Pancreas (tissue), 10 donors: ENCODE measurements at regions not wholly inside any gene's neighbourhood (a gene's known extent, or its start where the extent isn't known, plus 50 kb on each side); places are given as distances from the start of the nearest gene placed in this dataset.
"Not testable (repeated sequence)": the region's sequence is repeated elsewhere in the genome, so short reads cannot be mapped to it uniquely, and the experiment has no call there.

Experiments used
- ATAC-seq, 4 donors: fragments of 200-7000 bp; cut with Tn5 transposase; one replicate each; pipeline versions ENCODE4 v1.8.0 to v1.9.1; 2020; ENCODE audit warnings: mild to moderate bottlenecking in 4 of 4, moderate library complexity in 4 of 4
- DNase-seq, 6 donors: peaks; one replicate each; pipeline ENCODE4 v3.0.0-alpha.2; 2020
- FAIRE-seq: peaks from 2 replicates; lab custom pipeline; 2012; peaks lifted over from hg19 to GRCh38; lab: Jason Lieb, UNC
- H3K27ac ChIP-seq, 4 donors: fragments of 200-600 bp; sonication (generic); 1 replicate in 3 of 4; 2 replicates in 1 of 4; pipeline versions ENCODE4 v1.5.0 to v1.8.0; 2020
- H3K27me3 ChIP-seq, 4 donors: fragments of 200-600 bp; one replicate each; pipeline ENCODE4 v1.8.0; 2021
- H3K36me3 ChIP-seq, 3 donors: fragments of 200-600 bp; sonication (generic) in 1 of 3; one replicate each; pipeline versions ENCODE4 v1.5.0 to v1.8.0; 2020 to 2021
- H3K4me1 ChIP-seq, 3 donors: fragments of 200-600 bp; one replicate each; pipeline ENCODE4 v1.8.0; 2021
- H3K4me3 ChIP-seq, 4 donors: fragments of 200-600 bp; sonication (generic) in 2 of 4; one replicate each; pipeline versions ENCODE4 v1.5.0 to v1.8.0; 2020 to 2021
- H3K9me3 ChIP-seq, 4 donors: fragments of 200-600 bp; one replicate each; pipeline ENCODE4 v1.8.0; 2021
- CTCF ChIP-seq, 4 donors: fragments of 200-600 bp; sonication (generic) in 3 of 4; IDR thresholded peaks; one replicate each; pipeline versions ENCODE4 v1.5.0 to v1.8.0; 2021; ENCODE audit warnings: antibody characterized with exemption in 4 of 4
- WGBS, 2 donors: extraction: QIAGEN DNeasy Blood & Tissue Kit; methylation state at CpG; one replicate each; pipeline ENCODE4 v1.1.7; 2013; 5-methylcytosine and 5-hydroxymethylcytosine counted together
- intact Hi-C, 3 donors: fragments of 100-400 bp; cut with DNase I; formaldehyde crosslinking; loops; one replicate each; pipeline versions ENCODE4 v1.11.1 to v1.14.2; 2022
- donor health status: healthy with polysubstance abuse.
- donor health status: DM: no; HTN: no; CAD: no; lungs with moderate emphysema.
- donor health status: DM: no; HTN: no; CAD: no.
- donor health status: control.
- donor health status: control.
- donor health status: Bipolar disorder and iron deficiency.
- donor health status: DM: yes; HTN: yes; CAD: no.
- donor health status: DM: no; HTN: no; CAD: no.
- donor health status: DM: no; HTN: no; CAD: no.
- donor health status: DM: yes; HTN: yes; CAD: no.

GRCh38 chr9:18061856-18062255 is 412.1 kb upstream of the ADAMTSL1 start:
- Histone ChIP-seq H3K4me3 (no peak overlapping the region), H3K9me3 (no peaks in the 10 kb centered on the region), H3K36me3 (no peaks in the 10 kb centered on the region), H3K27me3 (no peaks in the 10 kb centered on the region), H3K27ac (no peak overlapping the region), H3K4me1 (peaks cover 2 to 22% (median 13%) of the 10 kb centered on the region in 3 donors)
- WGBS, 2 donors: 57 to 60% methylated on average over 2 of the region's 2 CpGs
- no peak for TF ChIP-seq CTCF (IDR thresholded peaks at IDR 0.05)
- ATAC-seq (no peak), DNase-seq (no peak), FAIRE-seq (no peak)
- intact Hi-C loops: no loop called here

- Histone ChIP-seq H3K4me1 (peaks cover 2 to 17% (median 13%) of the 10 kb centered on the region in 3 donors), H3K27ac (no peak overlapping the region), H3K36me3 (no peaks in the 10 kb centered on the region), H3K27me3 (no peaks in the 10 kb centered on the region), H3K4me3 (no peak overlapping the region), H3K9me3 (no peaks in the 10 kb centered on the region)
- DNase-seq (no peak), FAIRE-seq (no peak), ATAC-seq (no peak)
- WGBS, 2 donors: 71 to 74% methylated on average over 6 of the region's 6 CpGs
- no peak for TF ChIP-seq CTCF (IDR thresholded peaks at IDR 0.05)
- intact Hi-C loops: no loop called here
These were observed 410.0 kb upstream of the ADAMTSL1 start for GRCh38 chr9:18063856-18064390.

GRCh38 chr9:18066608-18067007 is 407.3 kb upstream of the ADAMTSL1 start:
- intact Hi-C loops, H3K27ac ChIP-seq, DNase-seq, H3K4me3 ChIP-seq, H3K36me3 ChIP-seq, H3K4me1 ChIP-seq, H3K27me3 ChIP-seq, H3K9me3 ChIP-seq, ATAC-seq, FAIRE-seq: not testable (repeated sequence)
- WGBS, 2 donors: 93 to 94% methylated on average over 2 of the region's 2 CpGs

- FAIRE-seq: peak; percentile 53
- Histone ChIP-seq H3K4me1 (no peaks in the 10 kb centered on the region), H3K27ac (no peak overlapping the region), H3K27me3 (no peaks in the 10 kb centered on the region), H3K9me3 (no peaks in the 10 kb centered on the region), H3K36me3 (no peaks in the 10 kb centered on the region), H3K4me3 (no peak overlapping the region)
- no peak for ATAC-seq
- TF ChIP-seq CTCF (IDR thresholded peaks at IDR 0.05): no peak
- 88 to 93% methylated on average over 6 of the region's 6 CpGs for WGBS, 2 donors
- no peak for DNase-seq
- intact Hi-C loops: no loop called here
These were observed 406.3 kb upstream of the ADAMTSL1 start for GRCh38 chr9:18067548-18068120.

- FAIRE-seq (peak; percentile 41), ATAC-seq (no peak), DNase-seq (no peak)
- 87 to 95% methylated on average over 3 of the region's 3 CpGs for WGBS, 2 donors
- intact Hi-C loops: no loop called here
- no peaks in the 10 kb centered on the region for H3K27me3 ChIP-seq
- no peak for TF ChIP-seq CTCF (IDR thresholded peaks at IDR 0.05)
- no peaks in the 10 kb centered on the region for H3K9me3 ChIP-seq
- no peak overlapping the region for H3K27ac ChIP-seq
- no peaks in the 10 kb centered on the region for H3K36me3 ChIP-seq
- H3K4me1 ChIP-seq: no peaks in the 10 kb centered on the region
- no peak overlapping the region for H3K4me3 ChIP-seq
These were observed 405.1 kb upstream of the ADAMTSL1 start for GRCh38 chr9:18068900-18069299.
